CD4-positive, alpha-beta T cell treated with Interleukin-1 beta for 1 hour (primary cell): ENCODE measurements at regions not wholly inside any gene's neighbourhood (a gene's known extent, or its start where the extent isn't known, plus 50 kb on each side); places are given as distances from the start of the nearest gene placed in this dataset.
"Not testable (repeated sequence)": the region's sequence is repeated elsewhere in the genome, so short reads cannot be mapped to it uniquely, and the experiment has no call there.

Experiments
- DNase-seq, 2 donors: peaks; one replicate each; pipeline ENCODE4 v3.0.0-alpha.2; 2020 to 2022

GRCh38 chr3:674116-674515 is 418.7 kb upstream of the CNTN6 start:
- no peak for DNase-seq

GRCh38 chr3:675846-676245 is 417.0 kb upstream of the CNTN6 start:
- DNase-seq: no peak

GRCh38 chr3:683770-684169 is 409.1 kb upstream of the CNTN6 start:
- DNase-seq: no peak

- DNase-seq: no peak
These were observed 402.1 kb upstream of the CNTN6 start for GRCh38 chr3:690770-691169.

- DNase-seq: no peak
These were observed 392.3 kb upstream of the CNTN6 start for GRCh38 chr3:700514-700913.

GRCh38 chr3:707041-707440 is 385.8 kb upstream of the CNTN6 start:
- no peak for DNase-seq

- DNase-seq: no peak
These were observed 379.7 kb upstream of the CNTN6 start for GRCh38 chr3:713006-713621.

- DNase-seq: no peak
These were observed 378.7 kb upstream of the CNTN6 start for GRCh38 chr3:713947-714620.

- DNase-seq: no peak
These were observed 371.7 kb upstream of the CNTN6 start for GRCh38 chr3:721086-721485.

- DNase-seq: no peak
These were observed 360.4 kb upstream of the CNTN6 start for GRCh38 chr3:732326-732928.

- DNase-seq: no peak
These were observed 359.5 kb upstream of the CNTN6 start for GRCh38 chr3:733313-733712.

GRCh38 chr3:757711-758110 is 335.1 kb upstream of the CNTN6 start:
- DNase-seq: no peak

GRCh38 chr3:759106-759505 is 333.7 kb upstream of the CNTN6 start:
- no peak for DNase-seq

- DNase-seq: not testable (repeated sequence)
These were observed 319.4 kb upstream of the CNTN6 start for GRCh38 chr3:773433-773832.

GRCh38 chr3:775178-775880 is 317.5 kb upstream of the CNTN6 start:
- no peak for DNase-seq

GRCh38 chr3:780505-780904 is 312.3 kb upstream of the CNTN6 start:
- DNase-seq: no peak

- DNase-seq: no peak
These were observed 301.4 kb upstream of the CNTN6 start for GRCh38 chr3:791442-791841.

GRCh38 chr3:792630-793029 is 300.2 kb upstream of the CNTN6 start:
- DNase-seq: no peak

- DNase-seq: no peak
These were observed 288.6 kb upstream of the CNTN6 start for GRCh38 chr3:804211-804610.

- DNase-seq: no peak
These were observed 287.5 kb upstream of the CNTN6 start for GRCh38 chr3:805326-805725.

GRCh38 chr3:806006-806405 is 286.8 kb upstream of the CNTN6 start:
- no peak for DNase-seq

- no peak for DNase-seq
These were observed 276.2 kb upstream of the CNTN6 start for GRCh38 chr3:816605-817004.

GRCh38 chr3:834679-835078 is 258.1 kb upstream of the CNTN6 start:
- no peak for DNase-seq

GRCh38 chr3:835096-835495 is 257.7 kb upstream of the CNTN6 start:
- DNase-seq: no peak
